Fibroblast of lung (primary cell): ENCODE measurements at regions not wholly inside any gene's neighbourhood (a gene's known extent, or its start where the extent isn't known, plus 50 kb on each side); places are given as distances from the start of the nearest gene placed in this dataset.

Experiments used
- CTCF ChIP-seq, 2 donors: IDR thresholded peaks in 1 of 2; conservative IDR thresholded peaks in 1 of 2; 1 replicate in 1 of 2; 2 replicates in 1 of 2; pipeline ENCODE4 v1.5.1; 2011 to 2012; ENCODE audit warnings: low read length in 2 of 2, control low read depth in 1 of 2, inconsistent platforms in 1 of 2, low read depth in 1 of 2, mild to moderate bottlenecking in 1 of 2
- EZH2 ChIP-seq: IDR thresholded peaks from 2 replicates; pipeline ENCODE4 v1.5.1; 2012; ENCODE audit warnings: low read length, control low read depth, mild to moderate bottlenecking; ENCODE audit errors: missing control alignments

- TF ChIP-seq CTCF (conservative IDR thresholded peaks at IDR 0.05 in 1 of 2, IDR thresholded peaks at IDR 0.05 in 1 of 2; ENCODE audit: low read depth in 1 of 2, low read length in 2 of 2), result no peak
- no peak for TF ChIP-seq EZH2
Observed at GRCh38 chr12:84738481-84738972, 174.1 kb downstream of the SLC6A15 start.
